Astrocyte of the spinal cord (primary cell): ENCODE measurements at regions not wholly inside any gene's neighbourhood (a gene's known extent, or its start where the extent isn't known, plus 50 kb on each side); places are given as distances from the start of the nearest gene placed in this dataset.
"Not testable (repeated sequence)": the region's sequence is repeated elsewhere in the genome, so short reads cannot be mapped to it uniquely, and the experiment has no call there.

Experiments
- DNase-seq: peaks from one replicate; pipeline ENCODE4 v3.0.0; 2011; ENCODE audit warnings: low read depth, low spot score
- H3K4me3 ChIP-seq: 2 replicates; pipeline ENCODE4 v1.5.1; 2011; ENCODE audit warnings: low read depth, mild to moderate bottlenecking, low read length, moderate library complexity
- CTCF ChIP-seq: IDR thresholded peaks from 2 replicates; pipeline ENCODE4 v1.5.1; 2012; ENCODE audit warnings: low read depth, mild to moderate bottlenecking, low read length, inconsistent platforms
- in situ Hi-C: cut with HindIII; loops from 2 replicates; pipeline ENCODE4 v1.10.0; 2017; ENCODE audit warnings: low sequenced_read_pairs

GRCh38 chr17:74135391-74136167 lies 67.9 kb upstream of the RPL38 start:
- in situ Hi-C loops, result no loop called here
- no peak for TF ChIP-seq CTCF
- no peak for DNase-seq
- H3K4me3 ChIP-seq, result no peak overlapping the region

DNA sequence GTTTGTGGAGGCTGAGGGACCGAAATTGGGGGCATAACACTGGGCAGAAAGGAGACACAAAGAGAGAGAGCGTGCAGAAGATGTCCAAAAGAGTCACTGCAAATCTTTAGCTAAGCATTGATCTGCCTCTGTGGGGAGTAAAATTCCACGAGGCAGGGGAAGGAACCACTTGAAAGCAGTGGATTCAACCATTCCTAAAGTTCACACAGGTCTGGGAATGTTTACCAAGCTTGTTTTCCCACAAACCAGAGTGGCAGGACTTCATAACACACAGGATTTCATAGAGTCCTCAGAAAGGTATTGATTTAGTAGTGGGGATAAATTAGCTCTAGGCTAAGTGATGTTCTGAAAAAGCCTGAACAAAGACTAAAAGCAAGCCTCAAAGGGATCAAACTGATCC lies 66.1 kb upstream of the RPL38 start:
- DNase-seq, result no peak
- in situ Hi-C loops, result no loop called here
- no peak for TF ChIP-seq CTCF
- H3K4me3 ChIP-seq, result no peak overlapping the region

DNA sequence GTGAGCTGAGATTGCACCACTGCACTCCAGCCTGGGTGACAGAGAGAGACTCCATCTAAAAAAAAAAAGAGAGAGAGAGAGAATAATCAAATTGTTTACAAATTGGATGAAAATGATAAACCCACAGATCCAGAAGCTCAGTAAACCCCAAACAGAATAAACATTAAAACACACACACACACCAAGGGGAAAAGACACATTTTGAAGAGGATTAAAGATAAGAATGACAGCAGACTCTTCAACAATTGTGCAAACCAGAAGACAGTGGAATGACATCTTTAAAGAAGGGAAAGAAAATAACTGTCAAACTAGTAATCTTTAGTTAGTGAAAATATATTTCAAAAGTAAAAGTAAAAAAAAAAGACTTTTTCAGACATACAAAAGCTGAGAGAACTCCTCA lies 64.4 kb upstream of the RPL38 start:
- TF ChIP-seq CTCF, result no peak
- in situ Hi-C loops, result no loop called here
- DNase-seq, result no peak
- no peak overlapping the region for H3K4me3 ChIP-seq

GRCh38 chr17:74140282-74140681 lies 63.2 kb upstream of the RPL38 start:
- no peak for DNase-seq
- no peak overlapping the region for H3K4me3 ChIP-seq
- no peak for TF ChIP-seq CTCF
- in situ Hi-C loops, result no loop called here

GRCh38 chr17:74141612-74142011 lies 61.9 kb upstream of the RPL38 start:
- no peak overlapping the region for H3K4me3 ChIP-seq
- in situ Hi-C loops, result no loop called here

GRCh38 chr17:74143318-74143717 lies 60.2 kb upstream of the RPL38 start:
- H3K4me3 ChIP-seq, in situ Hi-C loops, DNase-seq: not testable (repeated sequence)

More at GRCh38 chr17:74141612-74142011, 61.9 kb upstream of the RPL38 start:
- DNase-seq, result no peak
- no peak for TF ChIP-seq CTCF

DNA sequence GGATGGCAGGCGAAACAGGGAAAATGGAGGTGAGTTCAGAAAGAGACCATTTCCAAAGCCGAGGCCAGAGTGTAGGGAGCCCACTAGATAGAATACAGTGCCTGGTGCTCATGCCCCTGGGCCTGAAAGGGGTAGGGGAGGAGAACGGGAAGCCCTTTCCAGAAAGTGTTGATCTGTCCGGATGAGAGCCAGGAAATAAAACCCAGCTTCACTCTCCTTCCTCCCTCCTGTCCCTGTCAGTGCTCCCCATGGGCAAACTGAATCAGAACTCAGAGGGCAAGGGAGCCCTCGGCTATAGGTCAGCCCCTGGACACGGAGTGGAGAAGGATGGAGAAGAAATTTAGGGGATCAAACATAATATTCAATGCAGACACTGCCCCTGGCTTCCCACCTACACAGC lies 57.7 kb upstream of the RPL38 start:
- no peak for DNase-seq
- in situ Hi-C loops, result no loop called here
- no peak overlapping the region for H3K4me3 ChIP-seq
- TF ChIP-seq CTCF, result no peak
